ENCODE measurements at regions not wholly inside any gene's neighbourhood (a gene's known extent, or its start where the extent isn't known, plus 50 kb on each side); places are given as distances from the start of the nearest gene placed in this dataset.
"Not testable (repeated sequence)": the region's sequence is repeated elsewhere in the genome, so short reads cannot be mapped to it uniquely, and the experiment has no call there.

DNA sequence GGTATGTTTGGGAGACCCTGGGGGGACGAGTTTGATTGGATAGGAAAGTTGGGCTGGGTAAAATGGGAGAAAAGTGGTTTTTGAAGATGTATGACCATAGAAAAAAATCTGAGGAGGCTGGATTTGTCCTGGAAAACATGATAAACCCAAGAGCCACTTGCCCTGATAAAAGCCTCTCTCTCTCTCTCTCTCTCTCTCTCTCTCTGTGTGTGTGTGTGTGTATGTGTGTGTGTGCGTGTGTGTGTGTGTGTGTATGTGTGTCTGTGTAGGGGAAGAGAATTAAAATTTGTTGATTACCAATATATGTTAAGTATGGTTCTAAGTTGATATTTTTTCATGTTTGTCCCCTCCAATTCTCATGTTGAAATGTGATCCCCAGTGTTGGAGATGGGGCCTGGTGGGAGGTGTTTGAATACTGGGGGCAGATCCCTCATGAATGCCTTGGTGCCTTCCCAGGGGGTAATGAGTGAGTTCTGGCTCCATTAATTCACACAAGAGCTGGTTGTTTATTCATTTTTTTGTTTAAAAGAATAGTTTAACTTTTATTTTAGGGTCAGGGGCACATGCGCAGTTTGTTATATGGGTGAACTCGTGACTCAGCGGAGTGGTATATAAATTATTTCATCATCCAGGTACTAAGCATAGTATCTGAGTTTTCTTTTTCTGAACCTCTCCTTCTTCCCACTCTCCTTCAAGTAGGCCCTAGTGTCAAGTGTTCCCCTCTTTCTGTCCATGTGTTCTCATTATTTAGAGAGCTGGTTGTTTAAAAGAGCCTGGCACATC is 208.8 kb downstream of the TFAP2B start:
- intact Hi-C loops (cut with DNase I), result no loop called here

GRCh38 chr6:51028276-51028675 is 209.6 kb downstream of the TFAP2B start:
- intact Hi-C loops (cut with DNase I), result no loop called here
- DNase-seq, result no peak

More for the DNA sequence above, 208.8 kb downstream of the TFAP2B start:
- no peak for DNase-seq

GRCh38 chr6:51029561-51029960 is 210.9 kb downstream of the TFAP2B start:
- DNase-seq, result no peak
- intact Hi-C loops (cut with DNase I), result no loop called here

GRCh38 chr6:51045548-51045947 is 226.9 kb downstream of the TFAP2B start:
- DNase-seq, result no peak
- intact Hi-C loops (cut with DNase I), result no loop called here

DNA sequence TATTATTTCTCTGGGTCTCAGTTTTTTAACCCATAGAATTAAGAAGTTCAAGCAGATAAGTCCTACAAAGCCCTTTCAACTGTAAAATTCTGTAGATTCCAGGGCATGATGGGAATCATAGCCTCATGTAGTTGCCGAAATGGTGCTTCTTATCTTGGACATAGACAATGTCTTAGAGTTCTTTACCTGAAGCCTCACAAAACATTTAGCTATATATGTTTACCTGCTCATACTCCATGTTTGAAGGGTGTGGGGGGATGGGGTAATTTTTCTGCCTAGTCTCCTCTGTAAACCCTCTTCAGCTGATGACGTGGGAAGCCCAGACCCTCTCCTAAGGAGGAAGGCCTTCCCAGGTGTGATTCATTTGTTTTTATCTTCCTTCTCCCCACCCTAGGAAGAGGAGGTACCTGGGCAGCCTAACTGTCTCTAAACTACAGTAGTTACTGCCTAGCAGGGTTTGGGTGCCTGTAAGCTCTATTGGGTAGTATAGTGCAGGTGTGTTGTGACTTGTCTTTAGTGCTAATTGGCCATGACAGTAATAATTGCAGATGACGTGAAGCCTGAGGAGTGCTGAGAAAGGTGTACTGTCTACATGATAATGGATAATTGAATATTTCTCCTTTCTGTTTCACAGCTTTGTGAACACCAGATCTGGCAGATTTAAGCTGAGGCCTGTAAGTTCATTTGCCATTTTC is 230.8 kb downstream of the TFAP2B start:
- intact Hi-C loops (cut with DNase I), result no loop called here
- no peak for DNase-seq

- peak in 1 of 42 donors; percentile 2 for DNase-seq
- intact Hi-C loops (cut with DNase I), result no loop called here
Observed at GRCh38 chr6:51049983-51050877, 231.6 kb downstream of the TFAP2B start.

- DNase-seq; intact Hi-C loops (cut with DNase I): not testable (repeated sequence)
Observed at GRCh38 chr6:51052716-51053115, 234.0 kb downstream of the TFAP2B start.

DNA sequence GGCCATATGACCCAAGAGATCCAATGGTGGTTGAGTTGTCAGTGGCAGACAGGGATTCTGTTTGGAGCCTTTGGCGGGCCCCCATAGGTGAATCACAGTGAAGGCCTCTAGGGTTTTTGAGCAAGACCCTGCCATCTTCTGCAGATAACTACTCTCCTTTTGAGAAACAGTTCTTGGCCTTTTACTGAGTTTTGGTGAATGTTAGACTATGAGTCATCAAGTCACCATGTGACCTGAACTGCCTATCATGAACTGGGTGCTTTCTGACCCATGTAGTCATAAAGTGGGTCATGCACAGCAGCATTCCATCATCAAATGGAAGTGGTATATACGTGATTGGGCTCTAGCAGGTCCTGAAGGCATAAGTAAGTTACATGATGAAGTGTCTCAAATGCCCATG is 236.6 kb downstream of the TFAP2B start:
- DNase-seq; intact Hi-C loops (cut with DNase I): not testable (repeated sequence)

DNA sequence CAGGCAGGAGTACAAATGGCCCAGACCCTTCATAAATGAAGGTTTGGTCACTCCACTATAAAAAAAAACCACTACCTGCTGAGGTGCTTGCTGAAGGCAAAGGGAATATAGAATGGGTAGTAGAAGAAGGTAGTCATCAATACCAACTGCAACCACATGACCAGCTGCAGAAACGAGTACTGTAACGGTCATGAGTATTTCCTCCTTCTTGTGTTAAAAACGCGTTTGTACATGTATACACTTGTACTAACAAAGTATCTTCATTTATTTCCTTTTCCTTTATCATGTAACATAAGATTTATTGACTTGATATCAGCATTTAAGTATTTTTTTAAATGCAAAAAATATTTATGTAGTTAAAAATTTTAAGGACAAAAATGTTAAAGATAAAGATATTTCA is 238.6 kb downstream of the TFAP2B start:
- DNase-seq, result no peak
- intact Hi-C loops (cut with DNase I), result no loop called here

GRCh38 chr6:51060262-51060762 is 241.6 kb downstream of the TFAP2B start:
- intact Hi-C loops (cut with DNase I), result no loop called here
- DNase-seq, result no peak

DNA sequence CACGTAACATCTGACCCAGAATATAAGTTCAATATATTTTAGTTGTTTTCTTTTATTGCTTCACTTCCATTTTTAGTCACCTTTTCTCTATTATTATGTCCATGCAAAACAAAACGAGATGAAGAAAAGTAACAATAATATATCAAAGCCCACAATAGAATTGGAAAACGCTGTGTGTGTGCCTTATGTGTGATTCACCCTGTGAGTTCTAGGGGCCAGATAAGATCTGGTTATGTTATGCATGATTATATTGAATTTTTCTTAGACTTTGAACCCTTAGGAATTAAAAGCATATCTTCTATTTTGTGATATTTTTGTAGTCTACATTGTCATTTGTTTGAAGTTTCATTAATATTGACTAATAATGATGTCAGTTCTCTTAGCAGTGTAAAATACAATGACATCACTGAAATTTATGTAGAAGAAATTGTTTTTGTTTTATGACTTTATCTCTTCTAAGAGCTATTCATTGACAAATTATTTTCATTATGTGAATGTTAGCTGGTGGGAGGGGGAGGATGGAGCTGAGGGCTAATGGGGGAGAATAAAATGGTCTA is 243.6 kb downstream of the TFAP2B start:
- intact Hi-C loops (cut with DNase I), result no loop called here

DNA sequence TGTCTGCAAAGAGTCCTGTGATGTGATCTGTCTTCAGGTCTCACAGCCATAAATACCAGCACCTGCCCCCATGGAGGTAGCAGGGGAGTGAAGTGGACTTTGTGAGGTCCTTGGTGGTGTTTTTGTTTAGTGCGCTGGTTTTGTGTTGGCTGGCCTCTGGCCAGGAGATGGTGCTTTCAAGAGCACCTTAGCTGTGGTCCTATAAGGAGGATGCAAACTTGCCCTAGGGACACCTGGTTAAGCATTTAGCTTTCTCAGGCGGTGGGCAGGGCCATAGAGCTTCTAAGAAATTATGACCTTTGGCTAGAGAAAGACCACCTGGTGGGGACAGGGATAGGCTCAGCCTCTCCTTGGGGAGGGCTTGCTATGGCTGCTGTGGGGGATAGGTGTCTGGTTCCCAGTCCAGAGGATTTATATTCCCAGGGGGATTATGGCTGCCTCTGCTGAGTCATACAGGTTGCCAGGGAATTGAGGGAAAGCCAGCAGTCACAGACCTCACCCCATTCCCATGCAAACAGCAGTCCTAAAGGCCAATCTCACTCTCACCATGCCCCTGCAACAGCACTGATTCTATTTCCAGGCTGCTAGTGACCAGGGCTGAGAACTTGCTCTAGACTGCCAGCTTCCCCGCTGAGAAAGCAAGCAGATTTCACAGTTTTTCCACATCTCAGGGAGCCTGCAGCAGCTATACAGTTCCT is 259.3 kb downstream of the TFAP2B start:
- no peak for DNase-seq
- intact Hi-C loops (cut with DNase I), result no loop called here

More for the DNA sequence above, 243.6 kb downstream of the TFAP2B start:
- DNase-seq, result no peak

DNA sequence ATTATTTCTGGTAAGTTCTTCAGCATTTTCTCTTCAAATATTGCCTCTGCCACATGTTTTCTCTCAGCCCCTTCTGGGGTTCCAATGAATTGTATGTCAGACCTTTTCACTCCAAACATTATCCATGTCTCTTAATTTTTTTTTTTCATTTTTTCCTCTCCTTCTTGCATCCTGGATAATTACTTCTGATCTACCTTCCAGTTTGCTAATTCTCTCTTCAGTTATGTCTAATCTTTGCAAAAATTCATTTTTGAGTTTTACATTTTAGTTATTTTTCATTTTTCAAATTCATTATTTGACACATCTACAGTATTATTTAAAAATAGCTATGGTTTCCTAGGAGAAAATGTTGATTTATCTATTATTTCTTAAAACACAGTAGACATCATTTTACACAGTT is 271.7 kb downstream of the TFAP2B start:
- intact Hi-C loops (cut with DNase I), result no loop called here
- no peak for DNase-seq

DNA sequence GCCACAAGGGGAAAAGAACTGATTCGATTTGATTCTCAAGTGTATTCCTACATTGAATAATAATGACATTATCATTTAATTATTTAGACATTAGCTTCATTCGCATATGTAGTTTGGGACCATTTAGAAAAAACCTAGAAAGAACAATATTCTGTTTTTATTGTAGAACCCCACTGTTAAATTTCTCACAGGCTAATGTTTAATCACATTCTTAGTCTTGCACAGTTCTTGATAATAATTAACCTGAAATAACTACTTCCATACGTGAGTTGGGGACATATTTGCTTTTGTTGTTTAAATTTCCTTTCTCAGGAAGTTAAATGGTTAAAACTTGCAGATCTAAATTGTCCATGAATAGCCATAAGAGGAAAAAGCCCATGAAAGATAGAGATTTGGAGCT is 275.2 kb downstream of the TFAP2B start:
- DNase-seq, result no peak
- intact Hi-C loops (cut with DNase I), result no loop called here

DNA sequence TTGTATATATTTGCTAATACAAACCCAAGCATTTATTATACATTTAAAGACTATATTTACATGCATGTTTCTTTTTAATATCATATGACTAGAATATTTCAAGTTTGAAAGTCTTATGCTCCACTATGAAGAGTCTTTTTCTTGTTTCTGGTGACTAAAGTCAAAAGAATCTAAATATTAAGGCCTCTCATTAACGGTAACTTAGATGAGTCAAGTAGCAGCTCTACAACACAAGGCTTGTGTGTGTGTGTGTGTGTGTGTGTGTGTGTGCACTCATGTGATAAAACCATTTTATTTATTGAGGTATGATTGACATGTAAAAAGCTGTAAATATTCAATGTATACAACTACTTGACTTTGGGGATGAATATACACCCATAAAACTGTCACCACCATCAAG is 275.6 kb downstream of the TFAP2B start:
- intact Hi-C loops (cut with DNase I), result no loop called here
- no peak for DNase-seq

DNA sequence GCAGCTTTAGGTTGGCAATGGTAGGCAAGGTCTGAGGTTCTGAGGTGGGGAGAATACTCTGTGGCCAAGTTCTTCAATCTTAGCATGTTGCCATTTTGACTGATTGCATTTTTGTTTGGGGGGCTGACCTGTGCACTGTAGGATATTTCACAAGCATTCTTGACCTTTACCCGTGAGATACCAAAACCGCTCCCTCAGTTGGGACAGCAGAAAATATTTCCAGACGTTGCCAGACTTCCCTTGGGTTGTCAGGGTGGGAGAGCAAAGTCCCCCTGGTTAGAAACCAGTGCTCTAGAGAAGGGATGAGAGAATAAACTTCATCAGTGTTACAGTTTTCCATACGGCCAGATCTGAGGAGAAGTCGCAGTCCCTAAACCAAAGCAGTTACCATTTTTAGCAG is 279.6 kb downstream of the TFAP2B start:
- intact Hi-C loops (cut with DNase I), result no loop called here
- no peak for DNase-seq

GRCh38 chr6:51098791-51099190 is 280.1 kb downstream of the TFAP2B start:
- intact Hi-C loops (cut with DNase I), result no loop called here
- DNase-seq, result peak in 1 of 42 donors; percentile 7

DNA sequence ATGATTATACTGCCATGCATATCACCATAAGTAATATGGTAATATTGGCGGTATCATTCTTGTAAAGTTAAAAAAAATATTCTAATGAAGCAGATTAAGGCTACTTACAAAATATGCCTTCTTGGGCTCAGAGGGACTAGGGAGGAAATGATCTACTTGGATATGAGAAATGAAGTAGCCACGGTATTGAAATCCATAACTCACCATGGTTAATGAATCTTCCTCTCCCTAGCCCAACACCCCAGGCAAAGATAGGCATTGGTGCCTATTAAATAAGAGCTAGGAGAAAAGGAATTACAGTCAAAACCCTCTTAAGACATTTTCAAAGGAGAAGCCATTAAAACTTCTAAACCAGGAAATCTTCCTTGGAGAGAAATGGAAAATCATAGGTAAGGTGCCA is 280.5 kb downstream of the TFAP2B start:
- intact Hi-C loops (cut with DNase I), result no loop called here
- DNase-seq, result no peak

- intact Hi-C loops (cut with DNase I), result no loop called here
- no peak for DNase-seq
Observed at GRCh38 chr6:51105357-51105756, 286.7 kb downstream of the TFAP2B start.
